ENCODE measurements at regions not wholly inside any gene's neighbourhood (a gene's known extent, or its start where the extent isn't known, plus 50 kb on each side); places are given as distances from the start of the nearest gene placed in this dataset.
A peak's percentile ranks its signal among the peaks of the same experiment; 100 is the strongest.

- no peak for TF ChIP-seq STAT1 (IDR thresholded peaks at IDR 0.05; ENCODE audit: unreplicated experiment)
Measured at GRCh38 chr3:168823466-168823865, 727.7 kb upstream of the GOLIM4 start (continued).

DNA sequence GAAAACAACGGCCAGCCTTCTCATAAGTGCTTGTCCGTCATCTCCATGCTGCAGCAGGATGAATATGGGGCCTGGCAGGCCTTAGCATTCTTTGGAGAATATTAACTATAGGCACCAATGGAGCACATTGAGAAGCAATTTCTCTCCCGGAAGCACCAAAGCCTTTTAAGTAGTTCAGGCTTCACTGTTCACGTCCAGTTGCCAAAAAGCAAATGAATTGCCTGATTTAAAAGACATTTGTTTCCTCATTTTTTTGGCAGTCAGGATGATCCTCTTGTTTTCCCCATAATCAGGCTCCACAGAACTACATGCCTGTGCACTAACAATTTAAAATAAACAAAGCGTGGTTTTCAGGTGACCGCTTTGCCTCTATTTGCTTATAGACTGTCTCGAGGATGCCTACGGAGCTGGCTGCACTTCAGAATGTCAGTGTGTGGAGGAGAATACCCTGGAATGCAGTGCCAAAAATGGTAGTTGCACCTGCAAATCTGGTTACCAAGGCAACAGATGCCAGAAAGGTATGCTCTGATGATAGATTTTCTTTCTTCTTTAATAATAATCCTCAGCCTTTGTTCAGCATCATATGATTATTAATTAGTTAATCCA, 725.2 kb upstream of the GOLIM4 start:
- TF ChIP-seq, protein P1, sequence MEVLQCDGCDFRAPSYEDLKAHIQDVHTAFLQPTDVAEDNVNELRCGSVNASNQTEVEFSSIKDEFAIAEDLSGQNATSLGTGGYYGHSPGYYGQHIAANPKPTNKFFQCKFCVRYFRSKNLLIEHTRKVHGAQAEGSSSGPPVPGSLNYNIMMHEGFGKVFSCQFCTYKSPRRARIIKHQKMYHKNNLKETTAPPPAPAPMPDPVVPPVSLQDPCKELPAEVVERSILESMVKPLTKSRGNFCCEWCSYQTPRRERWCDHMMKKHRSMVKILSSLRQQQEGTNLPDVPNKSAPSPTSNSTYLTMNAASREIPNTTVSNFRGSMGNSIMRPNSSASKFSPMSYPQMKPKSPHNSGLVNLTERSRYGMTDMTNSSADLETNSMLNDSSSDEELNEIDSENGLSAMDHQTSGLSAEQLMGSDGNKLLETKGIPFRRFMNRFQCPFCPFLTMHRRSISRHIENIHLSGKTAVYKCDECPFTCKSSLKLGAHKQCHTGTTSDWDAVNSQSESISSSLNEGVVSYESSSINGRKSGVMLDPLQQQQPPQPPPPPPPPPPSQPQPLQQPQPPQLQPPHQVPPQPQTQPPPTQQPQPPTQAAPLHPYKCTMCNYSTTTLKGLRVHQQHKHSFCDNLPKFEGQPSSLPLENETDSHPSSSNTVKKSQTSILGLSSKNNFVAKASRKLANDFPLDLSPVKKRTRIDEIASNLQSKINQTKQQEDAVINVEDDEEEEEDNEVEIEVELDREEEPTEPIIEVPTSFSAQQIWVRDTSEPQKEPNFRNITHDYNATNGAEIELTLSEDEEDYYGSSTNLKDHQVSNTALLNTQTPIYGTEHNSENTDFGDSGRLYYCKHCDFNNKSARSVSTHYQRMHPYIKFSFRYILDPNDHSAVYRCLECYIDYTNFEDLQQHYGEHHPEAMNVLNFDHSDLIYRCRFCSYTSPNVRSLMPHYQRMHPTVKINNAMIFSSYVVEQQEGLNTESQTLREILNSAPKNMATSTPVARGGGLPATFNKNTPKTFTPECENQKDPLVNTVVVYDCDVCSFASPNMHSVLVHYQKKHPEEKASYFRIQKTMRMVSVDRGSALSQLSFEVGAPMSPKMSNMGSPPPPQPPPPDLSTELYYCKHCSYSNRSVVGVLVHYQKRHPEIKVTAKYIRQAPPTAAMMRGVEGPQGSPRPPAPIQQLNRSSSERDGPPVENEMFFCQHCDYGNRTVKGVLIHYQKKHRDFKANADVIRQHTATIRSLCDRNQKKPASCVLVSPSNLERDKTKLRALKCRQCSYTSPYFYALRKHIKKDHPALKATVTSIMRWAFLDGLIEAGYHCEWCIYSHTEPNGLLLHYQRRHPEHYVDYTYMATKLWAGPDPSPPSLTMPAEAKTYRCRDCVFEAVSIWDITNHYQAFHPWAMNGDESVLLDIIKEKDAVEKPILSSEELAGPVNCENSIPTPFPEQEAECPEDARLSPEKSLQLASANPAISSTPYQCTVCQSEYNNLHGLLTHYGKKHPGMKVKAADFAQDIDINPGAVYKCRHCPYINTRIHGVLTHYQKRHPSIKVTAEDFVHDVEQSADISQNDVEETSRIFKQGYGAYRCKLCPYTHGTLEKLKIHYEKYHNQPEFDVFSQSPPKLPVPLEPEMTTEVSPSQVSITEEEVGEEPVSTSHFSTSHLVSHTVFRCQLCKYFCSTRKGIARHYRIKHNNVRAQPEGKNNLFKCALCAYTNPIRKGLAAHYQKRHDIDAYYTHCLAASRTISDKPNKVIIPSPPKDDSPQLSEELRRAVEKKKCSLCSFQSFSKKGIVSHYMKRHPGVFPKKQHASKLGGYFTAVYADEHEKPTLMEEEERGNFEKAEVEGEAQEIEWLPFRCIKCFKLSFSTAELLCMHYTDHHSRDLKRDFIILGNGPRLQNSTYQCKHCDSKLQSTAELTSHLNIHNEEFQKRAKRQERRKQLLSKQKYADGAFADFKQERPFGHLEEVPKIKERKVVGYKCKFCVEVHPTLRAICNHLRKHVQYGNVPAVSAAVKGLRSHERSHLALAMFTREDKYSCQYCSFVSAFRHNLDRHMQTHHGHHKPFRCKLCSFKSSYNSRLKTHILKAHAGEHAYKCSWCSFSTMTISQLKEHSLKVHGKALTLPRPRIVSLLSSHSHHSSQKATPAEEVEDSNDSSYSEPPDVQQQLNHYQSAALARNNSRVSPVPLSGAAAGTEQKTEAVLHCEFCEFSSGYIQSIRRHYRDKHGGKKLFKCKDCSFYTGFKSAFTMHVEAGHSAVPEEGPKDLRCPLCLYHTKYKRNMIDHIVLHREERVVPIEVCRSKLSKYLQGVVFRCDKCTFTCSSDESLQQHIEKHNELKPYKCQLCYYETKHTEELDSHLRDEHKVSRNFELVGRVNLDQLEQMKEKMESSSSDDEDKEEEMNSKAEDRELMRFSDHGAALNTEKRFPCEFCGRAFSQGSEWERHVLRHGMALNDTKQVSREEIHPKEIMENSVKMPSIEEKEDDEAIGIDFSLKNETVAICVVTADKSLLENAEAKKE (CRISPR knock-in tag; IDR thresholded peaks at IDR 0.05): no peak
- TF ChIP-seq STAT1 (IDR thresholded peaks at IDR 0.05; ENCODE audit: unreplicated experiment): no peak
- no peak overlapping the region for H3K27ac ChIP-seq (ENCODE audit: low read depth)

DNA sequence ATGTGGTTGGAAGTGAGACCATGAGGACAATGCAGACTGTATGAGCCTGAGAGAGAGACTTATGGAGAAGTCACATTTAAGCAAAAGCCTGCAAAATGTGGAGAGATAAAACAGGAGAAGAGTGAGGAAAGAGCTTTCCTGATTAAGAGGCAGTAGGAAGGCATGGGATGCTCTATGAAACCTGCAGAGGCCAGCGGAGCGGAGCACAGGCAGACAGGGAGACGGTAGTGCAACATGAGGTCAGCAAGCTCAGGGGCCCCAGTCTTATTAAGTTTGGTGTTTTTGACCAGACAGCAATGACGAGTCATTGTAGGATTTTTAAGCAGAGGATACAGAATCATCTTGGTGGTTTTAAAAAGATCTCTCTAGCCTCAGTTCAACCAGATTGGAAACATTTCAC, 721.5 kb upstream of the GOLIM4 start:
- Histone ChIP-seq H3K4me2 (peak overlapping the region; percentile 56; the same call in 1 of the 2 replicates), H3K27me3 (ENCODE audit: insufficient read depth) (no peaks in the 10 kb centered on the region), H3F3A (replicated peaks; ENCODE audit: low read depth) (no peaks in the 10 kb centered on the region), H3K9me2 (ENCODE audit: insufficient read depth) (no peaks in the 10 kb centered on the region), H3K27ac (ENCODE audit: low read depth) (no peak overlapping the region), H3K79me2 (replicated peaks; ENCODE audit: insufficient read depth) (no peaks in the 10 kb centered on the region), H3K4me1 (ENCODE audit: insufficient read depth) (peaks cover 45% of the 10 kb centered on the region), H3K36me3 (ENCODE audit: insufficient read depth) (no peaks in the 10 kb centered on the region; the same call in 1 of the 2 replicates), H4K20me1 (replicated peaks; ENCODE audit: insufficient read depth) (no peaks in the 10 kb centered on the region), H2AFZ (0 out of 2 replicates have a peak overlapping the region, but pooled peaks have one; percentile 45), H3K4me3 (no peak overlapping the region)
- Mint-ChIP-seq H3K4me3 (no peak overlapping the region), H3K4me1 (peaks cover 44% of the 10 kb centered on the region), H3K9me3 (no peaks in the 10 kb centered on the region), H3K27ac (peak overlapping the region; percentile 42), H3K36me3 (ENCODE audit: low read depth) (no peaks in the 10 kb centered on the region), H3K27me3 (ENCODE audit: insufficient read depth, low read depth, poor library complexity) (no peaks in the 10 kb centered on the region)
- no peak for DNase-seq (ENCODE audit: low spot score)
- peak; percentile 55 for ATAC-seq
- no peak for TF ChIP-seq NANOG (IDR thresholded peaks at IDR 0.05; ENCODE audit: borderline replicate concordance)

More for the DNA sequence above, 725.2 kb upstream of the GOLIM4 start:
- Mint-ChIP-seq H3K27me3 (ENCODE audit: insufficient read depth, low read depth, poor library complexity) (no peaks in the 10 kb centered on the region), H3K36me3 (ENCODE audit: low read depth) (no peaks in the 10 kb centered on the region), H3K9me3 (no peaks in the 10 kb centered on the region), H3K4me3 (no peak overlapping the region), H3K27ac (no peak overlapping the region), H3K4me1 (peaks cover 17% of the 10 kb centered on the region)
- no peak overlapping the region for H3K4me2 ChIP-seq
- H3K27me3 ChIP-seq (ENCODE audit: insufficient read depth): no peaks in the 10 kb centered on the region
- peaks cover 21% of the 10 kb centered on the region for H3K4me1 ChIP-seq (ENCODE audit: insufficient read depth)
- no peaks in the 10 kb centered on the region for H4K20me1 ChIP-seq (replicated peaks; ENCODE audit: insufficient read depth)
- no peaks in the 10 kb centered on the region for H3F3A ChIP-seq (replicated peaks; ENCODE audit: low read depth)
- H3K36me3 ChIP-seq (ENCODE audit: insufficient read depth): no peaks in the 10 kb centered on the region; the same call in 1 of the 2 replicates
- H3K9me2 ChIP-seq (ENCODE audit: insufficient read depth): no peaks in the 10 kb centered on the region
- no peak overlapping the region for H2AFZ ChIP-seq
- no peak overlapping the region for H3K4me3 ChIP-seq
- no peak for DNase-seq (ENCODE audit: low spot score)
- no peaks in the 10 kb centered on the region for H3K79me2 ChIP-seq (replicated peaks; ENCODE audit: insufficient read depth)
- no peak for ATAC-seq

All from GM23338 (cell line).